Vagina (tissue), 2 donors: ENCODE measurements at regions not wholly inside any gene's neighbourhood (a gene's known extent, or its start where the extent isn't known, plus 50 kb on each side); places are given as distances from the start of the nearest gene placed in this dataset.

Experiments used
- POLR2A ChIP-seq, 2 donors: fragments of 450-650 bp; IDR thresholded peaks; one replicate each; pipeline ENCODE4 v1.6.1; 2017; ENCODE audit warnings: antibody characterized with exemption in 2 of 2, mild to moderate bottlenecking in 2 of 2, moderate library complexity in 2 of 2
- POLR2AphosphoS5 ChIP-seq, 2 donors: sonication (generic); formaldehyde crosslinking; IDR thresholded peaks; one replicate each; pipeline ENCODE4 v1.9.0; 2017; ENCODE audit warnings: antibody characterized with exemption in 2 of 2, mild to moderate bottlenecking in 2 of 2, low read depth in 1 of 2; ENCODE audit not compliant: insufficient read depth in 1 of 2
- TF ChIP-seq, protein P1 (sequence below), 3 experiments: fragments of 450-650 bp in 2 of 3; fragments of 200-600 bp in 1 of 3; sonication (generic) in 1 of 3; IDR thresholded peaks; one replicate each; pipeline ENCODE4 v1.5.1; 2017 to 2019; ENCODE audit warnings: antibody characterized with exemption in 3 of 3, mild to moderate bottlenecking in 2 of 3, moderate library complexity in 2 of 3

DNA sequence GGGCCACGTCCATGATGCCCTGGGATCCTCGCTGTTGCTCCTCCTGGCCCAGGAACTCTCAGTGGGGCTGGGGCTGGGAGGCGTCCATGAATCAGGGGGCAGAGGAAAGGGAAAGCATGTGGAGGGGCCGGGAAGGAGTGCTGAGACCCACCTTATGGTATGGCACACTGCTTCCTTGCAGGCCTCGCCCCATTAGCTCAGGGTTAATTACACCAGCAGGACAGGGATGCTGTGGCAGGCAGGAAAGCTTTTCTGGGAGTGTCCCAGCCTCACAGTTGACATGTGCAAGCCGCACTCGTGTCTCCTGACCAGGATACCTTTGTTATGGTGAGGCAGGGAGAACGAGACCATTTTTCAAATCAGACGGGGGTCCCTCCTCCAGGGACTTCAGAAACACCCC is 109.7 kb upstream of the PCBD1 start:
- TF ChIP-seq, protein P1, sequence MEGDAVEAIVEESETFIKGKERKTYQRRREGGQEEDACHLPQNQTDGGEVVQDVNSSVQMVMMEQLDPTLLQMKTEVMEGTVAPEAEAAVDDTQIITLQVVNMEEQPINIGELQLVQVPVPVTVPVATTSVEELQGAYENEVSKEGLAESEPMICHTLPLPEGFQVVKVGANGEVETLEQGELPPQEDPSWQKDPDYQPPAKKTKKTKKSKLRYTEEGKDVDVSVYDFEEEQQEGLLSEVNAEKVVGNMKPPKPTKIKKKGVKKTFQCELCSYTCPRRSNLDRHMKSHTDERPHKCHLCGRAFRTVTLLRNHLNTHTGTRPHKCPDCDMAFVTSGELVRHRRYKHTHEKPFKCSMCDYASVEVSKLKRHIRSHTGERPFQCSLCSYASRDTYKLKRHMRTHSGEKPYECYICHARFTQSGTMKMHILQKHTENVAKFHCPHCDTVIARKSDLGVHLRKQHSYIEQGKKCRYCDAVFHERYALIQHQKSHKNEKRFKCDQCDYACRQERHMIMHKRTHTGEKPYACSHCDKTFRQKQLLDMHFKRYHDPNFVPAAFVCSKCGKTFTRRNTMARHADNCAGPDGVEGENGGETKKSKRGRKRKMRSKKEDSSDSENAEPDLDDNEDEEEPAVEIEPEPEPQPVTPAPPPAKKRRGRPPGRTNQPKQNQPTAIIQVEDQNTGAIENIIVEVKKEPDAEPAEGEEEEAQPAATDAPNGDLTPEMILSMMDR (IDR thresholded peaks at IDR 0.05) = no peak
- TF ChIP-seq POLR2AphosphoS5 (IDR thresholded peaks at IDR 0.05; ENCODE audit: insufficient read depth in 1 of 2, low read depth in 1 of 2) = no peak
- TF ChIP-seq POLR2A (IDR thresholded peaks at IDR 0.05) = no peak
